NCI-H2196 treated with DMSO at 0.1 percent for 48 hours (cell line): ENCODE measurements at regions not wholly inside any gene's neighbourhood (a gene's known extent, or its start where the extent isn't known, plus 50 kb on each side); places are given as distances from the start of the nearest gene placed in this dataset.

Experiments used
- DNase-seq: peaks from one replicate; lab custom pipeline; 2025; ENCODE audit not compliant: unreplicated experiment; lab: John Stamatoyannopoulos, UW

GRCh38 chr5:115072266-115073064 is 97.2 kb downstream of the TRIM36 start:
- no peak for DNase-seq

GRCh38 chr5:115070737-115071136 is 99.0 kb downstream of the TRIM36 start:
- no peak for DNase-seq

- DNase-seq: peak; percentile 8
Observed at GRCh38 chr5:115069087-115069968, 100.4 kb downstream of the TRIM36 start.

- no peak for DNase-seq
Observed at GRCh38 chr5:115068239-115069086, 101.2 kb downstream of the TRIM36 start.

GRCh38 chr5:115064380-115064779 is 105.3 kb downstream of the TRIM36 start:
- no peak for DNase-seq

- no peak for DNase-seq
Observed at GRCh38 chr5:115054387-115054951, 115.2 kb downstream of the TRIM36 start.

GRCh38 chr5:115052948-115053347 is 116.8 kb downstream of the TRIM36 start:
- DNase-seq: no peak

- no peak for DNase-seq
Observed at GRCh38 chr5:115050866-115051265, 118.8 kb downstream of the TRIM36 start.

GRCh38 chr5:115033861-115034260 is 135.8 kb downstream of the TRIM36 start:
- DNase-seq: no peak

GRCh38 chr5:115028557-115028956 is 141.2 kb downstream of the TRIM36 start:
- no peak for DNase-seq

GRCh38 chr5:115024922-115025321 is 144.8 kb downstream of the TRIM36 start:
- DNase-seq: no peak

- DNase-seq: no peak
Observed at GRCh38 chr5:115022303-115022702, 147.4 kb downstream of the TRIM36 start.

GRCh38 chr5:115016646-115017045 is 153.1 kb downstream of the TRIM36 start:
- DNase-seq: no peak

- no peak for DNase-seq
Observed at GRCh38 chr5:114999176-114999575, 170.5 kb downstream of the TRIM36 start.

GRCh38 chr5:114989512-114989911 is 180.2 kb downstream of the TRIM36 start:
- DNase-seq: no peak

- no peak for DNase-seq
Observed at GRCh38 chr5:114988096-114988495, 181.6 kb downstream of the TRIM36 start.

- DNase-seq: no peak
Observed at GRCh38 chr5:114984796-114985195, 184.9 kb downstream of the TRIM36 start.

- no peak for DNase-seq
Observed at GRCh38 chr5:114981111-114981510, 188.6 kb downstream of the TRIM36 start.

GRCh38 chr5:114977979-114978573 is 191.6 kb downstream of the TRIM36 start:
- no peak for DNase-seq

- DNase-seq: no peak
Observed at GRCh38 chr5:114969482-114969881, 200.2 kb downstream of the TRIM36 start.
